HL-60 (cell line): ENCODE measurements at regions not wholly inside any gene's neighbourhood (a gene's known extent, or its start where the extent isn't known, plus 50 kb on each side); places are given as distances from the start of the nearest gene placed in this dataset.

ENCODE experiments used
- DNase-seq, 2 experiments: peaks; one replicate each; pipeline ENCODE4 v3.0.0-alpha.2; 2010 to 2020; ENCODE audit warnings: low read depth in 1 of 2, low spot score in 1 of 2
- H3K27ac ChIP-seq: fragments of 250-450 bp; sonication (Bioruptor Pico); replicated peaks from 2 replicates; pipeline ENCODE4 v1.5.1; 2020; ENCODE audit warnings: mild to moderate bottlenecking, moderate library complexity
- H3K27me3 ChIP-seq: fragments of 250-450 bp; sonication (Bioruptor Pico); 2 replicates; pipeline ENCODE4 v1.5.1; 2021; ENCODE audit warnings: mild to moderate bottlenecking, moderate library complexity; ENCODE audit not compliant: insufficient read depth, poor library complexity, severe bottlenecking
- H3K4me3 ChIP-seq: replicated peaks from 2 replicates; pipeline ENCODE4 v1.5.1; 2011; ENCODE audit warnings: mild to moderate bottlenecking, control low read depth, low read length; ENCODE audit not compliant: insufficient read depth
- GABPA ChIP-seq: IDR thresholded peaks from 2 replicates; pipeline ENCODE4 v1.6.1; 2012; ENCODE audit warnings: low read depth
- POLR2AphosphoS5 ChIP-seq: IDR thresholded peaks from 2 replicates; pipeline ENCODE4 v1.6.1; 2012; ENCODE audit warnings: low read depth
- SPI1 ChIP-seq: IDR thresholded peaks from 2 replicates; pipeline ENCODE4 v1.6.1; 2012; ENCODE audit warnings: low read depth, mild to moderate bottlenecking, borderline replicate concordance
- TF ChIP-seq, protein P1 (sequence below): IDR thresholded peaks from 2 replicates; pipeline ENCODE4 v1.6.1; 2012; ENCODE audit warnings: low read depth; ENCODE audit not compliant: insufficient replicate concordance
- TF ChIP-seq, protein P2 (sequence below): IDR thresholded peaks from one replicate; pipeline ENCODE4 v1.5.1; 2011; ENCODE audit warnings: low read length, control low read depth, inconsistent platforms; ENCODE audit not compliant: insufficient read depth

GRCh38 chr7:83882551-83882950 is 233.6 kb upstream of the SEMA3E start:
- DNase-seq = no peak

DNA sequence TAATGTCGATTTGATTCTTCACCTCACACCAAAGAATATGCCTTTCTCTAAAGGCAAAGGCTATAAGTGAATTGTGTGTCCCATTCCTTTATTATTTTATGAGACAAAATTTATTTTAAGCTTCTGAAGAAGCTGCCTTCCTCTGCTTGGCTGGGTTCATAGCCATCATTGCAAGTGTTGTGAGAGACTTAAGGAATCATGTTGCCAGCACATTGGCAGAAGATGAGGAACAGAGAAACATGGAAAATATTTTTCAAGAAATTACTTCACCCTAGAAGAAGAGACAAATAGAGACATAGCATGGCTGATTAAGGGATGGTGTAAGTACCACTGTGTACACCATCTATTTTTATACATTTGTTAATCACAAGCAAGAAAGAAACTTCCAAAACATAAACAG is 230.1 kb upstream of the SEMA3E start:
- DNase-seq = no peak
- no peaks in the 10 kb centered on the region for H3K27me3 ChIP-seq
- TF ChIP-seq GABPA (no peak), SPI1 (no peak), POLR2AphosphoS5 (no peak)
- TF ChIP-seq, protein P1, sequence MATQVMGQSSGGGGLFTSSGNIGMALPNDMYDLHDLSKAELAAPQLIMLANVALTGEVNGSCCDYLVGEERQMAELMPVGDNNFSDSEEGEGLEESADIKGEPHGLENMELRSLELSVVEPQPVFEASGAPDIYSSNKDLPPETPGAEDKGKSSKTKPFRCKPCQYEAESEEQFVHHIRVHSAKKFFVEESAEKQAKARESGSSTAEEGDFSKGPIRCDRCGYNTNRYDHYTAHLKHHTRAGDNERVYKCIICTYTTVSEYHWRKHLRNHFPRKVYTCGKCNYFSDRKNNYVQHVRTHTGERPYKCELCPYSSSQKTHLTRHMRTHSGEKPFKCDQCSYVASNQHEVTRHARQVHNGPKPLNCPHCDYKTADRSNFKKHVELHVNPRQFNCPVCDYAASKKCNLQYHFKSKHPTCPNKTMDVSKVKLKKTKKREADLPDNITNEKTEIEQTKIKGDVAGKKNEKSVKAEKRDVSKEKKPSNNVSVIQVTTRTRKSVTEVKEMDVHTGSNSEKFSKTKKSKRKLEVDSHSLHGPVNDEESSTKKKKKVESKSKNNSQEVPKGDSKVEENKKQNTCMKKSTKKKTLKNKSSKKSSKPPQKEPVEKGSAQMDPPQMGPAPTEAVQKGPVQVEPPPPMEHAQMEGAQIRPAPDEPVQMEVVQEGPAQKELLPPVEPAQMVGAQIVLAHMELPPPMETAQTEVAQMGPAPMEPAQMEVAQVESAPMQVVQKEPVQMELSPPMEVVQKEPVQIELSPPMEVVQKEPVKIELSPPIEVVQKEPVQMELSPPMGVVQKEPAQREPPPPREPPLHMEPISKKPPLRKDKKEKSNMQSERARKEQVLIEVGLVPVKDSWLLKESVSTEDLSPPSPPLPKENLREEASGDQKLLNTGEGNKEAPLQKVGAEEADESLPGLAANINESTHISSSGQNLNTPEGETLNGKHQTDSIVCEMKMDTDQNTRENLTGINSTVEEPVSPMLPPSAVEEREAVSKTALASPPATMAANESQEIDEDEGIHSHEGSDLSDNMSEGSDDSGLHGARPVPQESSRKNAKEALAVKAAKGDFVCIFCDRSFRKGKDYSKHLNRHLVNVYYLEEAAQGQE = no peak
- TF ChIP-seq, protein P2, sequence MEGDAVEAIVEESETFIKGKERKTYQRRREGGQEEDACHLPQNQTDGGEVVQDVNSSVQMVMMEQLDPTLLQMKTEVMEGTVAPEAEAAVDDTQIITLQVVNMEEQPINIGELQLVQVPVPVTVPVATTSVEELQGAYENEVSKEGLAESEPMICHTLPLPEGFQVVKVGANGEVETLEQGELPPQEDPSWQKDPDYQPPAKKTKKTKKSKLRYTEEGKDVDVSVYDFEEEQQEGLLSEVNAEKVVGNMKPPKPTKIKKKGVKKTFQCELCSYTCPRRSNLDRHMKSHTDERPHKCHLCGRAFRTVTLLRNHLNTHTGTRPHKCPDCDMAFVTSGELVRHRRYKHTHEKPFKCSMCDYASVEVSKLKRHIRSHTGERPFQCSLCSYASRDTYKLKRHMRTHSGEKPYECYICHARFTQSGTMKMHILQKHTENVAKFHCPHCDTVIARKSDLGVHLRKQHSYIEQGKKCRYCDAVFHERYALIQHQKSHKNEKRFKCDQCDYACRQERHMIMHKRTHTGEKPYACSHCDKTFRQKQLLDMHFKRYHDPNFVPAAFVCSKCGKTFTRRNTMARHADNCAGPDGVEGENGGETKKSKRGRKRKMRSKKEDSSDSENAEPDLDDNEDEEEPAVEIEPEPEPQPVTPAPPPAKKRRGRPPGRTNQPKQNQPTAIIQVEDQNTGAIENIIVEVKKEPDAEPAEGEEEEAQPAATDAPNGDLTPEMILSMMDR = no peak
- no peak overlapping the region for H3K27ac ChIP-seq
- no peak overlapping the region for H3K4me3 ChIP-seq

More at GRCh38 chr7:83882551-83882950, 233.6 kb upstream of the SEMA3E start:
- TF ChIP-seq, protein P2 = no peak
- TF ChIP-seq POLR2AphosphoS5 = no peak
- no peak for TF ChIP-seq SPI1
- no peak for TF ChIP-seq GABPA
- TF ChIP-seq, protein P1 = no peak
- no peaks in the 10 kb centered on the region for H3K27me3 ChIP-seq
- no peak overlapping the region for H3K27ac ChIP-seq
- no peak overlapping the region for H3K4me3 ChIP-seq

- no peak for DNase-seq
- TF ChIP-seq POLR2AphosphoS5 (no peak), GABPA (no peak)
- TF ChIP-seq, protein P2 = no peak
- H3K4me3 ChIP-seq = no peak overlapping the region
- H3K27me3 ChIP-seq = no peaks in the 10 kb centered on the region
- no peak overlapping the region for H3K27ac ChIP-seq
Observed at GRCh38 chr7:83878614-83879013, 229.7 kb upstream of the SEMA3E start.

- TF ChIP-seq POLR2AphosphoS5 = no peak
- no peak; the same call in 1 of the 2 replicates for TF ChIP-seq SPI1
- TF ChIP-seq, protein P1 = no peak
- TF ChIP-seq, protein P2 = no peak
- no peak for TF ChIP-seq GABPA
- Histone ChIP-seq H3K4me3 (no peak overlapping the region), H3K27ac (no peak overlapping the region), H3K27me3 (no peaks in the 10 kb centered on the region)
- no peak for DNase-seq
Observed at GRCh38 chr7:83876593-83876992, 227.7 kb upstream of the SEMA3E start.
